ENCODE measurements at regions not wholly inside any gene's neighbourhood (a gene's known extent, or its start where the extent isn't known, plus 50 kb on each side); places are given as distances from the start of the nearest gene placed in this dataset.
A peak's percentile ranks its signal among the peaks of the same experiment; 100 is the strongest.

DNA sequence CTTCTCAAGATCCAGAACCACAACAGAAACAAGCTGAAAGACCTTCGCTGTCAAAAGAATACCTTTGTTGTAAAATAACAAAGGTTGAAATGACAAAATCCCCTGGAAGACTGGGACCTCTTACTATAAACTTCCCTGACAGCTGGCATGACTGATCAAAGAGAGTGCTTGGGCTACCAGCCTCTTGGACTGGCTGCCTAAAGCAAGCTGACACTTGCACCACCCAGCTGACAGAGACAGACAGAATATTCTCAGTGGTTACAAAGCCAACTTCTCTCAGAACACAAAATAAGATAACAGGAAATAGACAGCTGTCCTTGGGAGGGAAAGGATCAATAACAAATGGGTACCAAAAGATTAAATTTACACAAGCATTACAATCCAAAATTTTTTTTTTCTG is 241.7 kb upstream of the SPOCK3 start:
- DNase-seq (ENCODE audit: low read depth, low spot score): no peak

DNA sequence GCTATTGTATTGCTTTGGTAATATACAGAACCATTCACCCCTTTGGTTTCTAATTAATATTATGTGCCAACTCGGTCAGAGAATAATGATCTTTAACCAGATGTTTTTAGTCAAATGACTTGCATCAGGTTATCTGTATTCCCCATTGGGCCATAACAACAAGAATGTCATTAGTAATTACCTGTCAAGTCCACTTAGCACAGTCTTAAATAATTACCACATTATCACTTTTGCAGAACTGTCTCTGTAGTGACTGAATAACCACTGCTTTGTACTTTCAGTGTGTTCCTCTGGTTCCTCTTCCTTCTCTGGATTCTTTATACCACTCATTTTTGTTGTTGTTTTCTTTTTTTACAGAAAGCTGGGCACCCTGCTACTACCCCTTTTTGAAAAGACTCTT is 257.7 kb upstream of the SPOCK3 start:
- no peak for DNase-seq (ENCODE audit: low read depth, low spot score)

GRCh38 chr4:167509551-167509950 is 275.3 kb upstream of the SPOCK3 start:
- no peak for DNase-seq (ENCODE audit: low read depth, low spot score)

GRCh38 chr4:167524091-167524490 is 289.8 kb upstream of the SPOCK3 start:
- no peak for DNase-seq (ENCODE audit: low read depth, low spot score)

- no peak for DNase-seq (ENCODE audit: low read depth, low spot score)
These were observed 303.5 kb upstream of the SPOCK3 start for GRCh38 chr4:167537761-167538160.

GRCh38 chr4:167541286-167541685 is 307.0 kb upstream of the SPOCK3 start:
- DNase-seq (ENCODE audit: low read depth, low spot score): no peak

DNA sequence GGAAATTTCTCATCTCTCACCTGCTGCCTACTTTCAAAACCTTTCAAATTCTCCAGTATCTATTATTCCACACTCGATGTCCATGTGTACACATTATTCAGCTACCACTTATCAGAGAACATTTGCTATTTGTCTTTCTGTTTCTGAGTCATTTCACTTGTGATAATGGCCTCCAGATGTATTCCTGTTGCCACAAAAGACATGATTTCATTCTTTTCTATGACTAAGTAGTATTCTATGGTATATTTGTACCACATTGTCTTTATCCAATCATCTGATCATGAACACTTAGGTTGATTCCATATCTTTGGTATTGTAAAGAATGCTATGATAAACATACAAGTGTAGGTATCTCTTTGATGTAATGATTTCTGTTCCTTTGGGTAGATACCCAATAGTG is 310.1 kb upstream of the SPOCK3 start:
- no peak for DNase-seq (ENCODE audit: low read depth, low spot score)

- no peak for DNase-seq (ENCODE audit: low read depth, low spot score)
These were observed 315.7 kb upstream of the SPOCK3 start for GRCh38 chr4:167550021-167550420.

- no peak for DNase-seq (ENCODE audit: low read depth, low spot score)
These were observed 321.2 kb upstream of the SPOCK3 start for GRCh38 chr4:167555338-167556022.

- DNase-seq (ENCODE audit: low read depth, low spot score): no peak
These were observed 344.6 kb upstream of the SPOCK3 start for GRCh38 chr4:167578906-167579305.

DNA sequence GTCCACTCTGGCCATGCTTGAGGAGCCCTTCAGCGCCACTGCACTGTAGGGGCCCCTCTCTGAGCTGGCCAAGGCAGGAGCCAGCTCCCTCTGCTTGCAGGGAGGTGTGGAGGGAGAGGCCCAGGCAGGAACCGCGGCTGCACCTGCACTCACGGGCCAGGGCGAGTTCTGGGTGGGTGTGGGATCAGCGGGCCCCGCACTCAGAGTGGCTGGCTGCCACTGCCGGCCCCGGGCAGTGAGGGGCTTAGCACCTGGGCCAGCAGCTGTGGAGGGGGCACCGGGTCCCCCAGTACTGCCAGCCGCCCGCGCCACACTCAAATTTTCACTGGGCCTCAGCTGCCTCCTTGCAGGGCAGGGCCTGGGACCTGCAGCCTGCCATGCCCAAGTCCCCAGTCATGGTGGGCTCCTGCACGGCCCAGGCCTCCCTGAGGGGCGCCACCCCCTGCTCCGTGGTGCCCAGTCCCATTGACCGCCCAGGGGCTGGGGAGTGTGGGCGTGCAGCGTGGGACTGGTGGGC is 347.2 kb upstream of the SPOCK3 start:
- no peak for DNase-seq (ENCODE audit: low read depth, low spot score)

GRCh38 chr4:167587361-167587760 is 353.1 kb upstream of the SPOCK3 start:
- DNase-seq (ENCODE audit: low read depth, low spot score): no peak

DNA sequence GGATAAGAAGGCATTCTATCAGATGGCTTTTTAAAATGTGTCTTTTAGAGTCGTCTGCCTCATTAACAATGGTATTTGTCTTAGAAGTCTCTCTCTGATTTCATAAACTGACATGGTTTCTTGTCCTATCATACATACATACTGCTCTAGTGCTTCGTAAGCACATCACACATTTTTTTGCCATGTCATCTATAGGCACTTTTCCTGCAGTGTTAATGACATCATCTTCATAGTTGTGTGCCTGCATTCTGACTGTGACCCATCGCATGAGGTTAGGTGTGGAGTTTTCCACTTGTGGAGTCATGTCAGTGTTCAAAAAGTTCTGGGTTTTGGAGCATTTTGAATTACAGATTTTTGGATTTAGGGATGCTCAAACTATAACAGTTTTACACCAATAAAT is 361.6 kb upstream of the SPOCK3 start:
- no peak for DNase-seq (ENCODE audit: low read depth, low spot score)

GRCh38 chr4:167602157-167602556 is 367.9 kb upstream of the SPOCK3 start:
- DNase-seq (ENCODE audit: low read depth, low spot score): no peak

DNA sequence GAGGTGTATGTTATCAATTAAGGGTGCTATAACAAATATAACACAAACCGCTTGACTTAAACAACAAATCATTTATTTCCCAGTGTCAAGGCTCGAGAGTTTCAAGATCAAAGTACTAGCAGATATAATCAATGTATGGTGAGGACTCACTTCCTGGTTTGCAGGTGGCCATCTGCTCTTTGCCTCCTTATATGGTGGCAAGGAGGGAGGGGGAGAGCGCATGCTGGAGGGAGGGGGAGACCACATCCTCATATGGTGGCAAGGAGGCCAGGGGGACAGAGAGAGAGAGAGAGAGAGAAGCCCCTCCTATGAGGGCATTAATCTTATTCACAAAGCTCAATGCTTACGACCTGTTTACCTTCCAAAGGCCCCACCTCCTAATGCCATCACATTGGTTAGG is 372.3 kb upstream of the SPOCK3 start:
- no peak for DNase-seq (ENCODE audit: low read depth, low spot score)

DNA sequence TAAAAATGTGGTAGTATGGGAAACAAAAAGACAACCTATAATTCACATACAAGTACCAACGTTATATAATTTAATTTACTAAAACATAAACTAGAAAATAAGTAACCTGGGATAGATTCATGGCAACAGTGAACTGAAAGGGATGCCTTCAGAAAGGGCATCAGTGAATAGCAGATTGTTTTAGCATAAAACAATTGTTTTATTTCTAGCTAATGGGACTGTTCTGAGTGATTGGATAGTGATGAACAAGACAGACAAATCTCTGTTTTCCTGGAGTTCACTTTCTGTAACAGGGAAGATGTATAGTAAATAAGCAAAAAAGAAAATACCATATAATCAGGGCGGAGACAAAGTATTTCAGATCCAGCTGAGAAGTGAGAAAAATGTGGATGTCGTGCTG is 379.1 kb upstream of the SPOCK3 start:
- DNase-seq (ENCODE audit: low read depth, low spot score): no peak

GRCh38 chr4:167614866-167615265 is 380.6 kb upstream of the SPOCK3 start:
- peak; percentile 8 for DNase-seq (ENCODE audit: low read depth, low spot score)

DNA sequence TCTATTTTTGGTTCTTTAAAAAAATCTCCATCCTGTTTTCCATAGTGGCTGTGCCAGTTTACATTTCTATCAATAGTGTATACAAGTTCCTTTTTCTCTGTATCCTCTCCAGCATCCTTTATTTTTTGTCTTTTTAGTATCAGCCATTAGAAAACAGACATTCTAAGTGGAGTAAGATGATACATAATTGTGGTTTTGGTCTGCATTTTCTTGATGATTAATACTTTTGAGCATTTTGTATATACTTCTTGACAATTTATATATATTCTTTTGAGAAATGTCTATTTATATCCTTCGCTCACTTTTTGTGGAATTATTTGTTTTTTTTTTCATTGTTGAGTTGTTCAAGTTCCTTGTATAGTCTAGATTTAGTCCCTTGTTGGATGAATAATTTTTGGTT is 382.2 kb upstream of the SPOCK3 start:
- no peak for DNase-seq (ENCODE audit: low read depth, low spot score)

- DNase-seq (ENCODE audit: low read depth, low spot score): peak; percentile 75
These were observed 388.4 kb upstream of the SPOCK3 start for GRCh38 chr4:167622481-167623240.

- no peak for DNase-seq (ENCODE audit: low read depth, low spot score)
These were observed 388.9 kb upstream of the SPOCK3 start for GRCh38 chr4:167623241-167623572.

DNA sequence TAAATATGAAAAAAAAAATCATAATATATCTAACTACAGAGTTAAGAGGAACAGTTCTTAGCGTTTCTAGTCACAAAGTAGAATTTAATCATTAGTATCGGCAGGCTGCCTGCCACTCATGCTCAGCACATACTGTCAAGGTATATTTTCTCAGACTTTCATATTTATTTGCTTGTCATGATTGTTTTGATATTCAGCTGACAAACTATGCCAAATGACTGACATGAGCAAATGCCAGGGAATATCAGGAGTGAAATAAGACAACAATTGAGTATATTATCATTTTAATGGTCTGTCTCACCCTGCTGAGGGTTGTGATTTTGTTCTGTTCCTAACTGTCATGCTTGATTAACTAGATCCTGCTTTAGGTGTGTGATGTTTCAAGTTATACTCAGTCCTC is 395.0 kb upstream of the SPOCK3 start:
- no peak for DNase-seq (ENCODE audit: low read depth, low spot score)

GRCh38 chr4:167642250-167642649 is 408.0 kb upstream of the SPOCK3 start:
- no peak for DNase-seq (ENCODE audit: low read depth, low spot score)

DNA sequence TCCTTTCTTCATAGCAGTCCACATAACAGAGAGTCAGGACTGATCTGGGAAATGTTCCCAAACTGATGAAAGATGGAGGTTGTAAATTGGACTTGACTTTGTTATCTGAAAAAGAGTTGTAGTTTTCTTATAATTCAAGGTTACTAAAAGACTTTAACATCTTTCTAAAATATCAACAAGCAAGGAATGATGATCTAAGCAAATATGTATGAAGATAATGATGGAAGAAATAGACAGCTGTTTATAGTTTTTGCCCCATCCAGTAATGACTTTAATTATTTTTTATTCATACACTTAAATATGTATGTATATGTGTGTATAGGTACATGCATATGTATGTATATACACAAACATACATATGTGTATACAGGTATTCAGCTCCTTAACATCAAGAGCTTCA is 411.1 kb upstream of the SPOCK3 start:
- no peak for DNase-seq (ENCODE audit: low read depth, low spot score)
